ENCODE measurements at regions not wholly inside any gene's neighbourhood (a gene's known extent, or its start where the extent isn't known, plus 50 kb on each side); places are given as distances from the start of the nearest gene placed in this dataset.

DNA sequence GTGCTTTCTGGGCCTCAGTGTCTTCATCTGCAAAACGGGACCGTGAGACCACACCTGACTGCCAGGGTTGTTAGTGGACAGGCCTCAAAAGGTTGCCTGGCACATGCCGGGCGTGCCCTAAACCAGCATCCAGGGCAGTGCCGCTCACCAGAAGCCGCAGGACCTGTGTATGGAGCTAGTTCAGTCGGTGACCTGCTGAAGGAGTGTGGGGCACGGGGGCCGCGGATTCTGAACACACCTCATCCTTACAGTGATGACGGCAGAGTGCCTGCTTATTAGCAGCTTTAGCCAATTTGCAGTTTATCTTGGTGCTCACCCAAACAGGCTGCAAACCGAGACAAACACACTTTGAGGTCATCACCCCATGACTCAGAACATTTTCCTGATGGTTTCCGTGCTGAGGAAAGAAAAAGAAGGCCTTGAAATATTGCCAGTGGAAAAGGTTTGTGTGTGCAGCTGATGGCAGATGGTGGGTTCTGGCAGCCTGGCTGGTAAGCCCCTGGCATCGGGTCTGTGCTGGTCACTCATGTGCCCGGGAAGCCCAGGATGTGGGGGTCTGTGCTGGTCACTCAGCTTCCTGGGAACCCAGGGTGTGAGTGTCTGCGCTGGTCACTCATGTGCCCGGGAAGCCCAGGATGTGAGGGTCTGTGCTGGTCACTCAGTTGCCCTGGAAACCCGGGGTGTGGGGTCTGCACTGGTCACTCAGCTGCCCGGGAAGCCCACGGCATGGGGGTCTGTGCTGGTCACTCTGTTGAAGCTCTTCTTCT is 153.8 kb downstream of the ERMARD start:
- no peaks in the 10 kb centered on the region for H3K4me1 ChIP-seq
- H3K9me3 ChIP-seq = no peaks in the 10 kb centered on the region
- WGBS, 2 donors = 72 to 77% methylated on average over 20 of the region's 20 CpGs
- TF ChIP-seq POLR2A (IDR thresholded peaks at IDR 0.05) (no peak), POLR2AphosphoS5 (IDR thresholded peaks at IDR 0.05) (peak in 2 of 4 donors; percentile 26 to 50)
- no peak overlapping the region for H3K4me3 ChIP-seq
- H3K27ac ChIP-seq = no peak overlapping the region
- no peaks in the 10 kb centered on the region for H3K36me3 ChIP-seq
- no peaks in the 10 kb centered on the region for H3K27me3 ChIP-seq
- intact Hi-C loops (cut with DNase I) = no loop called here
- peak; percentile 29 for DNase-seq

- Histone ChIP-seq H3K36me3 (no peaks in the 10 kb centered on the region), H3K4me3 (no peak overlapping the region), H3K27ac (no peak overlapping the region), H3K4me1 (no peaks in the 10 kb centered on the region), H3K27me3 (no peaks in the 10 kb centered on the region), H3K9me3 (no peaks in the 10 kb centered on the region)
- intact Hi-C loops (cut with DNase I) = no loop called here
- TF ChIP-seq POLR2AphosphoS5 (IDR thresholded peaks at IDR 0.05) (no peak), POLR2A (IDR thresholded peaks at IDR 0.05) (no peak), EP300 (IDR thresholded peaks at IDR 0.05) (no peak)
- TF ChIP-seq, protein P1, sequence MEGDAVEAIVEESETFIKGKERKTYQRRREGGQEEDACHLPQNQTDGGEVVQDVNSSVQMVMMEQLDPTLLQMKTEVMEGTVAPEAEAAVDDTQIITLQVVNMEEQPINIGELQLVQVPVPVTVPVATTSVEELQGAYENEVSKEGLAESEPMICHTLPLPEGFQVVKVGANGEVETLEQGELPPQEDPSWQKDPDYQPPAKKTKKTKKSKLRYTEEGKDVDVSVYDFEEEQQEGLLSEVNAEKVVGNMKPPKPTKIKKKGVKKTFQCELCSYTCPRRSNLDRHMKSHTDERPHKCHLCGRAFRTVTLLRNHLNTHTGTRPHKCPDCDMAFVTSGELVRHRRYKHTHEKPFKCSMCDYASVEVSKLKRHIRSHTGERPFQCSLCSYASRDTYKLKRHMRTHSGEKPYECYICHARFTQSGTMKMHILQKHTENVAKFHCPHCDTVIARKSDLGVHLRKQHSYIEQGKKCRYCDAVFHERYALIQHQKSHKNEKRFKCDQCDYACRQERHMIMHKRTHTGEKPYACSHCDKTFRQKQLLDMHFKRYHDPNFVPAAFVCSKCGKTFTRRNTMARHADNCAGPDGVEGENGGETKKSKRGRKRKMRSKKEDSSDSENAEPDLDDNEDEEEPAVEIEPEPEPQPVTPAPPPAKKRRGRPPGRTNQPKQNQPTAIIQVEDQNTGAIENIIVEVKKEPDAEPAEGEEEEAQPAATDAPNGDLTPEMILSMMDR (IDR thresholded peaks at IDR 0.05) = no peak
- DNase-seq = peak; percentile 30
- 92 to 93% methylated on average over 18 of the region's 18 CpGs for WGBS, 2 donors
Observed at GRCh38 chr6:169904051-169904922, 152.9 kb downstream of the ERMARD start.

GRCh38 chr6:169903122-169903521 is 151.7 kb downstream of the ERMARD start:
- 93 to 96% methylated on average over 18 of the region's 18 CpGs for WGBS, 2 donors
- no peaks in the 10 kb centered on the region for H3K36me3 ChIP-seq
- H3K27ac ChIP-seq = no peak overlapping the region
- peak; percentile 14 for DNase-seq
- no peaks in the 10 kb centered on the region for H3K27me3 ChIP-seq
- intact Hi-C loops (cut with DNase I) = no loop called here
- H3K4me1 ChIP-seq = no peaks in the 10 kb centered on the region
- H3K9me3 ChIP-seq = no peaks in the 10 kb centered on the region
- H3K4me3 ChIP-seq = no peak overlapping the region
- no peak for TF ChIP-seq EP300 (IDR thresholded peaks at IDR 0.05)

- Histone ChIP-seq H3K9me3 (no peaks in the 10 kb centered on the region), H3K4me1 (no peaks in the 10 kb centered on the region), H3K27ac (no peak overlapping the region), H3K4me3 (no peak overlapping the region), H3K36me3 (no peaks in the 10 kb centered on the region), H3K27me3 (no peaks in the 10 kb centered on the region)
- 94 to 95% methylated on average over 10 of the region's 10 CpGs for WGBS, 2 donors
- no peak for TF ChIP-seq POLR2A (IDR thresholded peaks at IDR 0.05)
- TF ChIP-seq, protein P1 (IDR thresholded peaks at IDR 0.05) = no peak
- TF ChIP-seq POLR2AphosphoS5 (IDR thresholded peaks at IDR 0.05) = no peak
- TF ChIP-seq EP300 (IDR thresholded peaks at IDR 0.05) = no peak
- peak; percentile 41 for DNase-seq
- intact Hi-C loops (cut with DNase I) = no loop called here
Observed at GRCh38 chr6:169902604-169903003, 151.2 kb downstream of the ERMARD start.

DNA sequence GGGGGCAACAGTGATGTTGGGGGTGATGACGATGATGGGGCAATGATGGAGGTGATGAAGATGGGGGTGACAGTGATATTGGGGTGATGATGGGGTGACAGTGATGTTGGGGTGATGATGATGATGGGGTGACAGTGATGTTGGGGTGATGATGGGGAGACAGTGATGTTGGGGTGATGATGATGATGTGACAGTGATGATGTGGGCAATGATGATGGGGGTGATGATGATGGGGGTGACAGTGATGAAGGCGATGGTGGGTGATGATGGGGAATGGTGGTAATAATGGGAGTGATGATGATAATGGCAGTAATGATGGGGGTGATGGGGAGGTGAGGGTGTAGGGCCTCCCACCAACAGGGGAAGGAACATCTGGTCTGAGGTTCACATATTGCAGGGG is 150.6 kb downstream of the ERMARD start:
- intact Hi-C loops (cut with DNase I) = no loop called here
- no peak overlapping the region for H3K4me3 ChIP-seq
- H3K27me3 ChIP-seq = no peaks in the 10 kb centered on the region
- H3K27ac ChIP-seq = no peak overlapping the region
- H3K9me3 ChIP-seq = no peaks in the 10 kb centered on the region
- H3K4me1 ChIP-seq = no peaks in the 10 kb centered on the region
- TF ChIP-seq, protein P1 (IDR thresholded peaks at IDR 0.05) = no peak
- TF ChIP-seq POLR2AphosphoS5 (IDR thresholded peaks at IDR 0.05) (no peak), POLR2A (IDR thresholded peaks at IDR 0.05) (no peak)
- peak; percentile 11 for DNase-seq
- 97 to 99% methylated on average over 2 of the region's 2 CpGs for WGBS, 2 donors
- no peaks in the 10 kb centered on the region for H3K36me3 ChIP-seq
